HG02884 (cell line): ENCODE measurements at regions not wholly inside any gene's neighbourhood (a gene's known extent, or its start where the extent isn't known, plus 50 kb on each side); places are given as distances from the start of the nearest gene placed in this dataset.
"Not testable (repeated sequence)": the region's sequence is repeated elsewhere in the genome, so short reads cannot be mapped to it uniquely, and the experiment has no call there.

Experiments
- ATAC-seq: cut with Tn5 transposase; IDR thresholded peaks from one replicate; pipeline ENCODE4 v1.9.1; 2021; ENCODE audit warnings: mild to moderate bottlenecking, moderate library complexity; ENCODE audit not compliant: unreplicated experiment

GRCh38 chr2:21761361-21761760 is 637.6 kb downstream of the TDRD15 start:
- ATAC-seq, result no peak

- ATAC-seq, result no peak
Measured at GRCh38 chr2:21763501-21763900, 639.7 kb downstream of the TDRD15 start.

- no peak for ATAC-seq
Measured at GRCh38 chr2:21770787-21771186, 647.0 kb downstream of the TDRD15 start.

- no peak for ATAC-seq
Measured at GRCh38 chr2:21772624-21773023, 648.9 kb downstream of the TDRD15 start.

GRCh38 chr2:21773168-21773567 is 649.4 kb downstream of the TDRD15 start:
- no peak for ATAC-seq

GRCh38 chr2:21774691-21775368 is 651.1 kb downstream of the TDRD15 start:
- ATAC-seq, result no peak

- no peak for ATAC-seq
Measured at GRCh38 chr2:21779786-21780185, 656.0 kb downstream of the TDRD15 start.

GRCh38 chr2:21781962-21782361 is 658.2 kb downstream of the TDRD15 start:
- ATAC-seq, result no peak

GRCh38 chr2:21782866-21783265 is 659.1 kb downstream of the TDRD15 start:
- ATAC-seq, result no peak

- no peak for ATAC-seq
Measured at GRCh38 chr2:21787941-21788340, 664.2 kb downstream of the TDRD15 start.

GRCh38 chr2:21790311-21790710 is 666.5 kb downstream of the TDRD15 start:
- not testable (repeated sequence) for ATAC-seq

GRCh38 chr2:21792571-21792970 is 668.8 kb downstream of the TDRD15 start:
- no peak for ATAC-seq

GRCh38 chr2:21793461-21793860 is 669.7 kb downstream of the TDRD15 start:
- no peak for ATAC-seq

- ATAC-seq, result no peak
Measured at GRCh38 chr2:21794611-21795010, 670.8 kb downstream of the TDRD15 start.

GRCh38 chr2:21800356-21800755 is 676.6 kb downstream of the TDRD15 start:
- no peak for ATAC-seq

- no peak for ATAC-seq
Measured at GRCh38 chr2:21803550-21803949, 679.8 kb downstream of the TDRD15 start.

- no peak for ATAC-seq
Measured at GRCh38 chr2:21804151-21804550, 680.4 kb downstream of the TDRD15 start.

GRCh38 chr2:21811541-21811940 is 687.8 kb downstream of the TDRD15 start:
- no peak for ATAC-seq

GRCh38 chr2:21812766-21813165 is 689.0 kb downstream of the TDRD15 start:
- no peak for ATAC-seq

- ATAC-seq, result no peak
Measured at GRCh38 chr2:21814588-21815149, 690.9 kb downstream of the TDRD15 start.

GRCh38 chr2:21818212-21818795 is 694.5 kb downstream of the TDRD15 start:
- ATAC-seq, result no peak

GRCh38 chr2:21819454-21819853 is 695.7 kb downstream of the TDRD15 start:
- no peak for ATAC-seq
